NCI-H1048 (cell line): ENCODE measurements at regions not wholly inside any gene's neighbourhood (a gene's known extent, or its start where the extent isn't known, plus 50 kb on each side); places are given as distances from the start of the nearest gene placed in this dataset.
"Not testable (repeated sequence)": the region's sequence is repeated elsewhere in the genome, so short reads cannot be mapped to it uniquely, and the experiment has no call there.

Source experiments
- DNase-seq: peaks from one replicate; lab custom pipeline; 2025; lab: John Stamatoyannopoulos, UW

DNA sequence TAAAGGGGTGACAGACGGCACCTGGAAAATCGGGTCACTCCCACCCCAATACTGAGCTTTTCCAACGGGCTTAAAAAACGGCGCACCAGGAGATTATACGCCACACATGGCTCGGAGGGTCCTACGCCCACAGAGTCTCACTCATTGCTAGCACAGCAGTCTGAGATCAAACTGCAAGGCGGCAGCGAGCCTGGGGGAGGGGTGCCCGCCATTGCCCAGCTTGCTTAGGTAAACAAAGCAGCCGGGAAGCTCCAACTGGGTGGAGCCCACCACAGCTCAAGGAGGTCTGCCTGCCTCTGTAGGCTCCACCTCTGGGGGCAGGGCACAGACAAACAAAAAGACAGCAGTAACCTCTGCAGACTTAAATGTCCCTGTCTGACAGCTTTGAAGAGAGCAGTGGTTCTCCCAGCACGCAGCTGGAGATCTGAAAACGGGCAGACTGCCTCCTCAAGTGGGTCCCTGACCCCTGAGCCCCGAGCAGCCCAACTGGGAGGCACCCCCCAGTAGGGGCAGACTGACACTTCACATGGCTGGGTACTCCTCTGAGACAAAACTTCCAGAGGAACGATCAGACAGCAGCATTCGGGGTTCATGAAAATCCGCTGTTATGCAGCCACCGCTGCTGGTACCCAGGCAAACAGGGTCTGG lies 162.8 kb upstream of the GJE1 start:
- not testable (repeated sequence) for DNase-seq

DNA sequence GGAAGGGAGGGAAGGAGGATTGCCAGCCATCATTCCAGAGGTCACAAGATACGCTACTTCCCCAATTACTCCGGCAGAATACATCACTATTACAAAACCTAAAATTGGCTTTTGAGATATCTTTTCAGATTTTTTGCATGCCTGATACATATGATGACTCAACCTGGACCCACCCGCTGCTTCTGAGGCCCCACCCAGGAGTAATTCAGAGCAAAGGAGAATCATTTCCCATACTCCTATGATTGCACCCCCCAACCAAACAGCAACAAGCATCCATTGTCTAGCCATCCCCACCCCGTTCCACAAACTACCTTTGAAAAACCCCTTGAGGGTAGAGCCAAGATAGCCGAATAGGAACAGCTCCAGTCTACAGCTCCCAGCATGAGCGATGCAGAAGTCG lies 163.5 kb upstream of the GJE1 start:
- no peak for DNase-seq

DNA sequence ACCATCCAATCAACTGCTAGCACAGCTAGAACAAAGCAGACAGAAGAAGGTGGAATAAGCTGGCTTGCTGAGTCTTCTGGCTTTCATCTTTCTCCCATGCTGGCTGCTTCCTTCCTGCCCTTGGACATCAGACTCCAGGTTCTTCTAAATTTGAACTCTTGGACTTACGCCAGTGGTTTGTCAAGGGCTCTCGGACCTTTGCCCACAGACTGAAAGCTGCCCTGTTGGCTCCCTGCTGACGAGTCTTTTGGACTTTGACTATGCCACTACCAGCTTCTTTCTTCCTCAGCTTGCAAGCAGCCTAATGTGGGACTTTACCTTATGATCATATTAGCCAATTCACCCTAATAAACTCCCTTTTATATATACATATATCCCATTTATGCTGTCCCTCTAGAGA lies 164.1 kb upstream of the GJE1 start:
- DNase-seq, result no peak

DNA sequence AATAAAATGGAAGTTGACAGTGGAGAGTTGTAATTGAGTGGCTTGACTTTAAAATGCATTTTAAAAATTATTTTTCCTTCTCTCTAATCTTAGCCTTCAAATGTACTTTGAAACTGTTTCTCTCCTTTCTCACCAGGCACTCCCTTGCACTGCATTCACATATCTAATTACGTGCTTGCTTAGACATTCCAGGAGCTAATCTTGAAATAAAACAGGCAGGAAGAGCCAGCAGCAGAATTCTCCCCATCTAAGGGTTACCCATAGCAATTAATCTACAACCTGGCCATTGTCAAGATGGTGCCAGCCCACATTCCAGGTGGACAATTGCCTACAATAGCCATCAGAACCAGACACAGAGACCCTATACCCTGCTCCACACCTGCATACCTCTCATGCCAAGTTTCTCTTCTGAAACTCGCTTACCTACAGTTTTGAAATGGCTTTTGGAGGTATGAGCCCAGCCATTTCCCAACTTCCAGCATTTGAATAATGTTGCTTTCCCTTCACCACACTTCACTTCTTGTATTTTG lies 167.6 kb upstream of the GJE1 start:
- no peak for DNase-seq

DNA sequence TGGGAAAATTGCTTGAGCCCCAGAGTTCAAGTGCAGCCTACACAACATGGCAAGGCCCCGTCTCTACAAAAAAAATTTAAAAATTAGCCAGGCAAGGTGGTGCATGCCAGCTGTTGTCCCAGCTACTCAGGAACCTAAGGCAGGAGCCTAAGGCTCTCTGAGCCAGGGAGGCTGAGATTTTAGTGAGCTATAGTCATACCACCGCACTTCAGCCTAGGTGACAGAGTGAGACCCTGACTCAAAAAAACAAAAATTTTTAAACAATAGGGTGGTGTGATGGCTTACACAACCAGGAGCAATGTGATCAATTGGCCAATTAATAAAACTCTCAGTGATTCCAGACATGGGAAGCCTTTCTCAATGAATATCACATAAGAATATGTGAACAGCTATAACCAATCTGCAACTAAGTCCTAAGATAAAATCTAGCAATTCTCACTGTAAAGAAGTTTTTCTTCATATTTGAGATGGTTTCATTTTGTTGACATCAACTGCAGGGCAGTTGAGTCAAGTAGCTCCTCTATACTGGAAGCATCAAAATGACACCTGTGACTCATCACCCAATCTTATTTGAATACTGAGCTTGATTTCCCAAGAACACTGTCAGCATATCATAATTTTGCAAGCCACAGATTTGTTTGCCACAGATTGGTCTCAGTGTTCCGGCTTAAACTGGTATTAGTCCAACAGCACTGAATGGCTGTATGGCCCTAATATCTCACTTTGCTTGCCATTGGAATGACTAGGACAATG lies 169.0 kb upstream of the GJE1 start:
- DNase-seq, result no peak

DNA sequence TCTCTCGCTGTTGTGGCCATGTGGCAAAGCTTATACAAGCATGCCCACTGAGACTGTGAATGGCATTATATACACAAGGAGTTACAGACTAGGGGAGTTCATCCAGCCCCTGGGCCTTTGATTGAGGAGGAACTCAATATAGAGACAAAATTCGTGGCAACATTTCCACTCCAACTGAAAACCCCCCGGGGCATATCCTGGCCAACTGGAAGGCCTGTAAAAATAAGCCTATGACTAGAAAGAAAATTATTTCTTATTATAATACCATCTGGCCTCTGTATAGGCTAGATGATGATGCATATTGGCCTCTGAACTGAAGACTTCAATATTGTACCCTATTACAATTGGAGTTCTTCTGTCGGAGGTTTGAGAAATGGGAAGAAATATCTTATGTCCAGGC lies 175.5 kb upstream of the GJE1 start:
- DNase-seq, result no peak

DNA sequence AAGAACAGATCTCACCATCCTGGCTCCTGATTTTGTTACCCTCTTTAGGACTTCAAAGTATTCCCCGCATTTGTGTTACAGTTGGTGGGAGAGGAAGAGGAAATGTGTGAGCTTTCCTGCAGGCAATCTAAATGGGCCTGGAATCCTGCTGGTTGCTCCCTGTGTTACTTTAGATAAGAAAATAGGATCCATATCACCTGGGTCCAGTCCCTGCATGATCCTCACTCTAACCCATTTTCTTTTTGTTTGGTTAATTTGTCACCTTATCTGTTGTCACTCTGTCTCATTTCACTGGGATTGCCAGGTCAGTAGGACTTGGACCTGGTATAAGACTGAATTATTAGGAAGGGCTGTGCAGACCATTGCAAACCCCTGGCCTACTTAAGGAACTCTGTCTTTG lies 175.9 kb upstream of the GJE1 start:
- DNase-seq, result no peak

DNA sequence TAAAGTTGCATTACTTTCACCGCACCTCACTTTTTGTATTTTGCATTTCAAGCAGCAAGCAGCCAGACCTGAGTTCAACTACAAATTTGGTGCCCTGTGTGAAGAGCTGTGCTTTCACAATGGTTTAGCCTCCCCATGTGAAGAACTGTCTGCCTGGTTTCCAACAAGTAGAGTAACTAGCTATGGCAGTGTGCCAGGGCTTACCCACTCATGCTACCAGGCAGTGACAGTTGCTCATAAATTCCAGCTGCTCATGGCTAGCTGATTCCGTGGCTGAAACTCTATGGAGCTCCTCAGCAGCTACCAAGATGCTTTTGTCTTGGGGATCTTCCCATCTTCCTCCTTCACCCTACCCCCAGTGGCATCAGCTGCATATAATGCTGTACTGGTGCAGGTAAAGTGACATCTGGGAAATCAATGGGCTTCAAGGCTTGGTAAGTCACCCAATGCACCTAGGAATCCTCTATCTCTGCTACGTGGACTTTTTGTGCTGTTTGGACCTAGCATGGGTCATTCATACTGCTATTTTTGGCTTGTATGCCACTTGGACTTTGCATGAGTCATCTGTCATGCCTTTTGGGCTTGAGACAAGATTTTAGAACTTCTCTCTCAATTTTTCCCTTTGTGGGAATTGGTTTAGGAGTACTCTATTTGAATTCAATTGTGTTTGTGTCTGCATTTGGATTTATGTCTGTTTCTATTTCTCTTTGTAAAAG lies 176.5 kb upstream of the GJE1 start:
- no peak for DNase-seq

DNA sequence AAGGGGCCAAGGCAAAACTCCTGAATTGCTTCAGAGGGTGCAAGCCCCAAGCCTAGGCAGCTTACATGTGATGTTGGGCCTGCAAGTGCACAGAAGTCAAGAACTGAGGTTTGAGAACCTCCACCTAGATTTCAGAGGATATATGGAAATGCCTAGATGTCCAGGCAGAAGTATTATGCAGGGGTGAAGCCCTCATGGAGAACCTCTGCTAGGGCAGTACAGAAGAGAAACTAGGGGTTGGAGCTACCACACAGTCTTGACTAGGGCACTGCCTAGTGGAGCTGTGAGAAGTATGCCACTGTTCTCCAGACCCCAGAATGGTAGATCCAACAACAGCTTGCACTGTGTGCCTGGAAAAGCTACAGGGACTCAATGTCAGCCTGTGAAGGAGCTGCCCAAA lies 179.7 kb upstream of the GJE1 start:
- DNase-seq, result no peak

DNA sequence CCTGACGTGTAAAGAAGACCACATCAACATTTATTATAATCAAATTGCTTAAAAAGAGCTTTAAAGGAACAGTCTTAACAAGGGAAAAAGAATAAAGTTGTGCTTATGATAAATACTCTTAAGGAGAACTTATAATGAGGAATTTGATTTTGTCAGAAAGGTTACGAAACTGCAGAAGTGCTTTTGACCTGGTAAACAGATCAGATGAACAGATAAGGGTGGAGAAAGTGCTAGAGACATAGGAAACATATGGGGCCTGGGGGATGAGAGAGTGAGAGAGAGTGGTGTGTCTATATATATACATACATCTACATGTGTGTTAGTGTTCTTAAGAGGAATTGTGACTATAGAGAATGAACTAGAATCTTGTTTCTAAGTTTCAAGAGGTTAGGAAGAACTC lies 186.2 kb upstream of the GJE1 start:
- DNase-seq, result no peak

DNA sequence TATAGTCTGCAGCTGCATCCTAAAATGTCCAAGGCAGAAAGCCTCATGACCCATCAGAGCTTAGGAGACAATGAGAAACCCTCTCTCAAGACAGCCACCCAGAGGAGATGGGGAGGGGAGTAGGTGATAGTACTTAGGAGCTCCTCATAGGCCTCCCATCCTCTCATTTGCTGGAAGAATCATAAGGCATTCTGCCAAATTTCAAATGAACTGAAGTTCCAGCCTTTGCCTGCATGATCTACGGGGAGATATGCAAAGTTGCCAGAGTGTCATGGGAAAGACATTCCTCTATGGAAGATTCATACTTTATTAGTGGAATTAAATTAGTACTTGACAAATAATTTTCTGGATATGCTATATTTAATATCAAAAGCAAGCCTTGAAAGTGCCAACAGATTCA lies 194.1 kb upstream of the GJE1 start:
- DNase-seq, result no peak

DNA sequence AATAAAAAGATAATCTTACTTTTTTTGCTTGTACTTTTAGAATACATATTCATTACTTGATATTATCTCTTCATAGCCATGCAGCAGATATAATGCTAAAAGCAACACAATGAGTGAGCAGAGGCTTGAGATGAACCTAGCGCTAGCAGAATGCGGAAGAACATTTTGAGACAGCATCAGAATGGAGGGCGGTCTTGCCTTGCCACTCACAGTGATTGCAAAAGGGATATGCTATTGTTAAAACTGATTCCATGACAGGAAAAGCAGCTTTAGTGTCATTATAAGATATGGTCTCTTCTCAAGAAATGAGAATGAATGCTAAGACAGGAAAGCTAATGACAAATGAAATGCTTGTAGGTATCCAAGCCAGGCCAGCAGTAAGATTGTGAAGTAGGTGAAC lies 200.0 kb upstream of the GJE1 start:
- no peak for DNase-seq

DNA sequence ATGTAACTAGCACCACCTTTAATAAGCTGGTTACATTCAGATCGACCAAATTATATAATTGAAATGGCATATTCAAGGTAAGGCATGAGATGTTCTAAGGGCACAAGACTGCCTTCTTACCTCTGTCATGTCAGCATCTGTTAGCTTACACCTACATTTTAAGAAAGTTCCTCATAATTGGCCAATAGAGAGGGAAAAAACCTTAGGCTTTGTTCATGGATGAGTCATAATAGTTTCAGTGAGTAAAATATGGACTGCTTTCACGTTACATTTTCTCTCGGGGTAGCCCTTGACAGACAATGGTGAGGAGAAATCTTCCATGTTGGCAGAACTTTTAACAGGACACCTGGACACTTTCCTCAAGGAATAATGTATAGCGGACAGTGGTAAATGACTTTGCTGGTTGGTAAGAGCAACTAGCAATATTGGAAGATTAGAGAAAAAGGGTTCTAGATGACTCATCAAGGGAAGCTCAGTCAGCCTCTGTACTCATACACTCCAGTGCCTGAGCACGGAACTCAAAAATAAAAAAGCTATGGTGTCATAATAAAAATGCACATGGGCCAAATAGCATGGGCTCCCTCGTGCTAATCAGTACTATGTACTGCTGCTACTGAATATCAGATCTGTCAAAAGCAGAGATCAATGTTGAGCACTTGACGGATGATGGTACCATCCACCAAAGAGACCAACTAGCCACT lies 206.4 kb upstream of the GJE1 start:
- not testable (repeated sequence) for DNase-seq

DNA sequence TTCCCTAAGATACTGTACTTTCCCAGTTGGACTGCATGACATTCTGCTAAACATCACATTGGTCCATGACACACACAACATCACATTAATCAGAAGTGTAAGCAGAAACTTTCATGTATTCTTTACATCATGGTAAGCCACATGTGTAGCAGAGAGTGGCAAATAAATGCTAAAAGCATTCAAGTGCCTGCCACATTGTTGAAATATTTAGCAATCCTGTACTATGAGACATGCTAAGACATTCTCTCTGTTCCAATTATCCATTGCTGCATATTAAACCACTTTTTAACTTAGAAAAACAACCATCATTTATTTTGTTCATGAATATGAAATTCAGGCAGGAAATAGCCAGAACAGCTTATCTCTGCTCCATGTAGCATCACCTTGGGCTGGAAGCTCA lies 207.7 kb upstream of the GJE1 start:
- DNase-seq, result no peak

DNA sequence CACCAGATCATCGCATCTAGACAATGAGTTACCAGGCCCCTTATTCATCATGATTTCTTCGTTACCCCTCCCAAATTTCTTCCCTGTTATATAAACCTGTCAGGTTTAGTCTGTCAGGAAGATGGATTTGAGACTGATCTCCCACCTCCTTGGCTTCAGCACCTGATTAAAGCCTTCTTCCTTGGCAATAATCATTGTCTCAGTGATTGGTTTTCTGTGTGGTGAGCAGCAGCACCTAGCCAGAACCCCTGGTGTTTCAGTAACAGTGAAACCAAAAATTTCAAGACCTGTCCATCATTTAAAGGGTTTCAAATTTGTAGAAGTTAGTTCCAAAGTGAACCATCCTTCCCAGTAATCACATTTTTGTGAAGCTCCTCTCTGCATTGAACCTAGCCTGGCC lies 209.8 kb upstream of the GJE1 start:
- DNase-seq, result no peak

DNA sequence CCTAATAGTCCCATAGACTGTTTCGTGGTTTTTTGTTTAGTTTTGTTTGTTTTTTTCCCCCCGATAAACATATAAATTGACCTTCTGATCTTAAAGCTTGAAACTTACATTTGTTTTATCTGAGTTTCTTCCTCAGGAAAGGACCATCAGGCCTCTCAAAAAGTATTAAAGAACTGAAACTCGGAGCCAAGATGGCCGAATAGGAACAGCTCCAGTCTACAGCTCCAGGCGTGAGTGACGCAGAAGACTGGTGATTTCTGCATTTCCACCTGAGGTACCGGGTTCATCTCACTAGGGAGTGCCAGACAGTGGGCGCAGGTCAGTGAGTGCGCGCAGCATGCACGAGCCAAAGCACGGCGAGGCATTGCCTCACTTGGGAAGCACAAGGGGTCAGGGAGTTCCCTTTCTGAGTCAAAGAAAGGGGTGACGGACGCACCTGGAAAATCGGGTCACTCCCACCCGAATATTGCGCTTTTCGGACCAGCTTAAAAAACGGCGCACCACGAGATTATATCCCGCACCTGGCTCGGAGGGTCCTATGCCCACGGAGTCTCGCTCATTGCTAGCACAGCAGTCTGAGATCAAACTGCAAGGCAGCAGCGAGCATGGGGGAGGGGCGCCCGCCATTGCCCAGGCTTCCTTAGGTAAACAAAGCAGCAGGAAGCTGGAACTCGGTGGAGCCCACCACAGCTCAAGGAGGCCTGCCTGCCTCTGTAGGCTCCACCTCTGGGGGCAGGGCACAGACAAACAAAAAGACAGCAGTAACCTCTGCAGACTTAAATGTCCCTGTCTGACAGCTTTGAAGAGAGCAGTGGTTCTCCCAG lies 215.8 kb upstream of the GJE1 start:
- not testable (repeated sequence) for DNase-seq

DNA sequence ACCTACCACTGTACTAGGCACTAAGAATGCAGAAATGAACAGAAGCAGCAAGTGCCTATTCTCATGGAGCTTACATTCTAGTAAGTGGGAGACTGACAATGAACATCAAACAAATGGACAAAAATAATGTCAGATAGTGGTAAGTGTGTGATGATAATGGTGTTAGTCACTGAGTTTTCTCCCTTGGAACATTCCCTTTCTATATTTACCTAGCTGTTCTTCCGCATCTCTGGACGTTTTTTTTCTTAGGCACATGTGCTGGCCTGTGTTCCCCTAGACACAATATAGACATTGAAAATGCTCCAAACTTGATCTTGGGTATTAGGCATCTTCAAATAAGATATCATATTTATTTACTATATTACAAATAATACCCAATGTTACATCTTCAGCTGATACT lies 218.1 kb upstream of the GJE1 start:
- DNase-seq, result no peak

DNA sequence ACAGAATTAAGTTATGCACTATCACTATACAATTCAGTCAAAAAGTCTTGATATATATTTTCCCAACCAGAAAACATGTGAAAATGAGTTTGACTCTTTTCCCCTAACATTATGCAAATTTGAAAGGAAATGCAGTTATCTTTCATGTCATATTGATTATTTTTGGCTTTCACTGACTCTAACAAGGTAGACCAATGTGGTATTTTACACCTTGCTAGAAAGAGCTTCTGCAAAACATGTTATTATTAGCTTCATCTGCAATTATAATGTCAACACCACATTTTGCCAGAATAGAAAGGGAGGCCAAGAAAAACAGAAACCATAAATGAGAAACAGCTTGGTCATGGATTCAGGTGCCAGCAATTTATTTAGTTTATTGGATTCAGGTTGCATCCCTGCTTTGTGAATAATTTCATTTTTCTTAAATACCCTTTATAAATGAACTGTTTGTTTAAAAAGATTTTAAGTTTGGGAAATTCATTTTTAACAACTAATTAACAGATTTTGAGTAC lies 226.1 kb upstream of the GJE1 start:
- no peak for DNase-seq

DNA sequence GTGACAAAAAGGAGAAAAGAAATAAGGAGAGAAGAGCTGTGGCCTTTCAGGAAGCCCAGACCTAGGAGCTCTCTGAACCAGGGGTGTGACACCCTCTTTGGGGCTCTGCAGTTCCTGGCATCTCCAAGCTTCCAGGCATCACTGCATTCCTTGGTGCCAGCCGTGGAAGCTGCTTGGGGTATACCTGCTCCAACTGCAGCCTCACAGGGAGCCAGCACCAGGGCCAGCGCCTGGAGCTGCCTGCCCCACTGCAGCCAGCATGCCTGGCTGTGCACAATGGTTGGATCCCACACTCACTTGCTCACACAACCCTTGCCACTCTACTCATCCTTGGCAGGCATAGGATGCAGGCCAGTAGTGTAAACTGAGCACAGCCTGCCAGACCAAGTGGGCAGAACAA lies 242.1 kb upstream of the GJE1 start:
- DNase-seq, result no peak

DNA sequence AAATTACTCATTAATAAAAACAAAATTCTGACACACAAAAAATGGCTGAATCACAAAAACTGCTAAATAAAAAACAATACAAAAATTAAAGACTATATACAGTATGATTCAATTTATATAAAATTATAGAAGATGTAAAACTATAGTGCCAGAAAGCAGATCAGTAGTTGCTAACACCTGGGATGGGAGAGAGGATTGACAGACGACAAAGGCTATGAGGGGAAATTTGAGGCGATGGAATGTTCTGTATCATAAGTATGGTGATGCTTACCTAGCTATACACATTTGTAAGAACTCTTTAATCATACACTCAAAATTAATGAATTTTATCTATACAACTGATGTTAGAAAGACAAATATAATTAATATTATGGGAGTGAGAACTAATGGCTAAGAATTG lies 247.9 kb upstream of the GJE1 start:
- no peak for DNase-seq

DNA sequence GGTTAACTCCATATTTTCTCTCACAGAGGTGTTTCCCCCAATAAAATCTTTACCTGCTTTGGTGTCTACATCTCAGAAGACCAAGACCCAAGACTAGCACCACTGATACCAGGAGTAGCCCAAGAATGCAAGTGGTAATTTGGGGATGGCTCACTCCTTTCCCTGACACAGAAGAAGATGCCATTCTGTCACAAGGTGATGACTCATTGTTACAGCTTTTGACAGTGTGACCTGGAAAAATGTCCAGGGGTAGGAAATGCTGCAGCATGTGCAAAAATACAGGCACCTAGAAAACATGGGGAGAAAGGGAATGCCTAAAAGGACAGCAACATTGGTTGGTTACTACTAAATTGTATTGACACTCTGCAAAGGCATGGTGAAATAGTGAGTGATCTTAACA lies 254.0 kb upstream of the GJE1 start:
- no peak for DNase-seq
